ENCODE measurements at regions not wholly inside any gene's neighbourhood (a gene's known extent, or its start where the extent isn't known, plus 50 kb on each side); places are given as distances from the start of the nearest gene placed in this dataset.

- Mint-ChIP-seq H3K9me3 (peaks cover 0 to under 1% of the 10 kb centered on the region in 2 experiments; a peak in 1 of 5 replicates), H3K27me3 (ENCODE audit: low read depth) (no peaks in the 10 kb centered on the region), H3K27ac (no peak overlapping the region), H3K4me1 (peaks cover 4% of the 10 kb centered on the region in 2 experiments; a peak in 3 of 4 replicates), H3K4me3 (no peak overlapping the region), H3K36me3 (ENCODE audit: insufficient read depth in 1 of 3, low read depth in 3 of 3) (no peaks in the 10 kb centered on the region; a peak in 1 of 7 replicates)
- Histone ChIP-seq H3K4me1 (ENCODE audit: insufficient read depth, low read length) (no peaks in the 10 kb centered on the region), H3K79me2 (ENCODE audit: insufficient read depth, low read length) (no peaks in the 10 kb centered on the region), H4K8ac (replicated peaks; ENCODE audit: insufficient read length, low read depth, low read length) (no peak overlapping the region), H2BK5ac (ENCODE audit: insufficient read length, low read length) (no peak overlapping the region), H2AFZ (ENCODE audit: low read length) (no peak overlapping the region), H3K23ac (ENCODE audit: insufficient read length, low read depth, low read length) (no peak overlapping the region), H3K9ac (ENCODE audit: extremely low read depth, insufficient read length, low read length) (no peak overlapping the region), H3K4me2 (ENCODE audit: insufficient read depth, insufficient read length, low read length) (no peak overlapping the region), H2BK12ac (ENCODE audit: insufficient read length, low read depth, low read length) (no peak overlapping the region), H3K56ac (ENCODE audit: insufficient read length, low read depth, low read length) (no peak overlapping the region), H3K27ac (ENCODE audit: insufficient read length, low read depth, low read length) (no peak overlapping the region), H3K9me3 (ENCODE audit: control insufficient read depth, low read depth, low read length) (no peaks in the 10 kb centered on the region), H3K27me3 (ENCODE audit: insufficient read depth, low read length) (no peaks in the 10 kb centered on the region), H4K20me1 (ENCODE audit: control insufficient read depth, insufficient read depth, insufficient read length) (no peaks in the 10 kb centered on the region), H2BK15ac (ENCODE audit: low read depth, low read length) (no peak overlapping the region), H2AK5ac (ENCODE audit: insufficient read length, low read length) (no peak overlapping the region), H4K91ac (ENCODE audit: insufficient read length, low read depth, low read length) (no peak overlapping the region), H3K18ac (ENCODE audit: insufficient read length, low read depth, low read length) (no peak overlapping the region), H3T11ph (ENCODE audit: low read length) (no peak overlapping the region), H3K79me1 (ENCODE audit: insufficient read depth, low read depth, low read length, poor library complexity, severe bottlenecking) (no peaks in the 10 kb centered on the region), H2BK120ac (ENCODE audit: low read depth, low read length, poor library complexity, severe bottlenecking) (no peak overlapping the region), H4K5ac (ENCODE audit: insufficient read length, low read depth, low read length) (no peak overlapping the region), H3K14ac (ENCODE audit: insufficient read depth, low read length) (no peak overlapping the region), H3K23me2 (ENCODE audit: insufficient read length, low read depth, low read length, poor library complexity, severe bottlenecking) (no peaks in the 10 kb centered on the region), H3K4ac (ENCODE audit: low read depth, low read length) (no peak overlapping the region), H2BK20ac (ENCODE audit: low read depth, low read length, poor library complexity, severe bottlenecking) (no peak overlapping the region)
- WGBS (ENCODE audit: extremely low coverage, insufficient read length, low lambda C conversion rate), result no CpG with 5 or more reads among the region's 2 CpGs
- TF ChIP-seq CTCF (conservative IDR thresholded peaks at IDR 0.05), result no peak
- no peak for DNase-seq
Measured at GRCh38 chr1:219774386-219774785, 154.0 kb downstream of the SLC30A10 start.

Measured in H9 (cell line).